ENCODE measurements at regions not wholly inside any gene's neighbourhood (a gene's known extent, or its start where the extent isn't known, plus 50 kb on each side); places are given as distances from the start of the nearest gene placed in this dataset.

- DNase-seq (no peak), ATAC-seq (no peak)
- H3K4me1 Mint-ChIP-seq (ENCODE audit: low read depth) = peaks cover 14% of the 10 kb centered on the region
- no peak overlapping the region for H3K4me3 Mint-ChIP-seq
- CTCF ChIA-PET = interaction anchor here (0.8 to 0.9 kb wide), 3 partner anchors 14 to 175 kb away, joined by 3 to 4 read pairs (median 3); no protein-coding TSS in a partner anchor
- POLR2A ChIA-PET = interaction anchor here (0.6 kb wide), 1 partner anchor 297 kb away, joined by 3 read pairs; no protein-coding TSS in a partner anchor
- no peak overlapping the region for H3K27ac Mint-ChIP-seq
- no peaks in the 10 kb centered on the region for H3K9me3 Mint-ChIP-seq (ENCODE audit: insufficient read depth)
- no peaks in the 10 kb centered on the region for H3K27me3 Mint-ChIP-seq (ENCODE audit: low read depth)
- H3K36me3 Mint-ChIP-seq (ENCODE audit: low read depth) = peaks cover 21% of the 10 kb centered on the region
Observed at GRCh38 chr10:29688230-29688661, 53.5 kb upstream of the SVIL start.

GRCh38 chr10:29687421-29688164 is 52.8 kb upstream of the SVIL start:
- DNase-seq (no peak), ATAC-seq (no peak)
- Mint-ChIP-seq H3K4me1 (ENCODE audit: low read depth) (peaks cover 20% of the 10 kb centered on the region), H3K27me3 (ENCODE audit: low read depth) (no peaks in the 10 kb centered on the region), H3K9me3 (ENCODE audit: insufficient read depth) (peaks cover 5% of the 10 kb centered on the region), H3K4me3 (no peak overlapping the region), H3K27ac (no peak overlapping the region), H3K36me3 (ENCODE audit: low read depth) (peaks cover 27% of the 10 kb centered on the region)
- ChIA-PET POLR2A (no interaction called here), CTCF (interaction anchor here (0.8 kb wide), 1 partner anchor 174 kb away, joined by 3 read pairs; no protein-coding TSS in a partner anchor)

GRCh38 chr10:29685506-29685905 is 50.7 kb upstream of the SVIL start:
- ChIA-PET CTCF (interaction anchor here (0.7 kb wide), 1 partner anchor 17 kb away, joined by 4 read pairs; no protein-coding TSS in a partner anchor), POLR2A (no interaction called here)
- Mint-ChIP-seq H3K4me3 (no peak overlapping the region), H3K4me1 (ENCODE audit: low read depth) (peaks cover 41% of the 10 kb centered on the region), H3K36me3 (ENCODE audit: low read depth) (peaks cover 39% of the 10 kb centered on the region), H3K9me3 (ENCODE audit: insufficient read depth) (peaks cover 5% of the 10 kb centered on the region), H3K27me3 (ENCODE audit: low read depth) (no peaks in the 10 kb centered on the region), H3K27ac (no peak overlapping the region)
- DNase-seq (no peak), ATAC-seq (no peak)

Data from activated CD8-positive, alpha-beta T cell treated with anti-CD3 and anti-CD28 coated beads, Interleukin-2, amount 10 ng/mL, durations not matched to agents 7 days and 5 days (primary cell).